IMR-90 (cell line): ENCODE measurements at regions not wholly inside any gene's neighbourhood (a gene's known extent, or its start where the extent isn't known, plus 50 kb on each side); places are given as distances from the start of the nearest gene placed in this dataset.

Experiments
- ATAC-seq: fragments of 200-7000 bp; cut with Tn5 transposase; 2 replicates; pipeline ENCODE4 v1.9.1; 2020; ENCODE audit warnings: low read depth, mild to moderate bottlenecking, moderate library complexity
- BruUV-seq: library from RNA; stranded (reverse); fragments of 400-500 nt; replicated peaks from 2 replicates; lab custom pipeline; 2021; lab: Mats Ljungman, UMichigan
- CTCF ChIA-PET: fragments of 300-600 bp; formaldehyde crosslinking; extraction: SDS; loops from one replicate; lab custom pipeline; 2021; ENCODE audit warnings: antibody characterized with exemption; lab: Yijun Ruan, JAX
- POLR2A ChIA-PET: fragments of 300-600 bp; sonication (Branson Sonifier 250); formaldehyde crosslinking; loops from one replicate; lab custom pipeline; 2022; ENCODE audit warnings: antibody characterized with exemption; ENCODE audit not compliant: unreplicated experiment; lab: Charles Lee
- DNase-seq: peaks from one replicate; pipeline ENCODE4 v3.0.0; 2013
- H2AFZ ChIP-seq: replicated peaks from 2 replicates; pipeline ENCODE3; 2013; ENCODE audit warnings: low read length, mild to moderate bottlenecking; ENCODE audit not compliant: poor library complexity
- H2AK5ac ChIP-seq: 2 replicates; pipeline ENCODE4 v1.6.1; 2013; ENCODE audit warnings: low read depth, low read length, inconsistent platforms
- H2AK9ac ChIP-seq: replicated peaks from 2 replicates; pipeline ENCODE3; 2013; ENCODE audit warnings: mild to moderate bottlenecking, low read depth, low read length, moderate library complexity; ENCODE audit not compliant: poor library complexity
- H2BK120ac ChIP-seq: 2 replicates; pipeline ENCODE4 v1.6.1; 2013; ENCODE audit warnings: low read depth, low read length, inconsistent platforms
- H2BK15ac ChIP-seq: 3 replicates; pipeline ENCODE4 v1.6.1; 2013; ENCODE audit warnings: low read depth, low read length, inconsistent platforms
- H2BK20ac ChIP-seq: 2 replicates; pipeline ENCODE4 v1.6.1; 2013; ENCODE audit warnings: low read depth, mild to moderate bottlenecking, inconsistent platforms, low read length, moderate library complexity
- H2BK5ac ChIP-seq: 2 replicates; pipeline ENCODE4 v1.6.1; 2013; ENCODE audit warnings: mild to moderate bottlenecking, low read depth, low read length, inconsistent platforms; ENCODE audit not compliant: poor library complexity, severe bottlenecking
- H3K14ac ChIP-seq: replicated peaks from 2 replicates; pipeline ENCODE4 v1.6.1; 2013; ENCODE audit warnings: low read depth, low read length, inconsistent platforms
- H3K18ac ChIP-seq: 2 replicates; pipeline ENCODE4 v1.6.1; 2013; ENCODE audit warnings: low read depth, low read length, control low read depth
- H3K23ac ChIP-seq: 2 replicates; pipeline ENCODE4 v1.6.1; 2013; ENCODE audit warnings: low read depth, low read length, inconsistent platforms
- H3K27ac ChIP-seq: 2 replicates; pipeline ENCODE4 v1.5.1; 2013; ENCODE audit warnings: mild to moderate bottlenecking, control low read depth, low read length; ENCODE audit not compliant: insufficient read depth
- H3K27me3 ChIP-seq: 2 replicates; pipeline ENCODE4 v1.6.1; 2013; ENCODE audit warnings: low read length; ENCODE audit not compliant: control insufficient read depth, insufficient read depth
- H3K36me3 ChIP-seq: 2 replicates; pipeline ENCODE4 v1.6.1; 2013; ENCODE audit warnings: low read length, mixed read lengths; ENCODE audit not compliant: control insufficient read depth, insufficient read depth
- H3K4ac ChIP-seq: 2 replicates; pipeline ENCODE4 v1.6.1; 2013; ENCODE audit warnings: low read depth, low read length, inconsistent platforms
- H3K4me1 ChIP-seq: 2 replicates; pipeline ENCODE4 v1.6.1; 2013; ENCODE audit warnings: low read length, mixed read lengths; ENCODE audit not compliant: control insufficient read depth, insufficient read depth
- H3K4me2 ChIP-seq: 2 replicates; pipeline ENCODE4 v1.6.1; 2013; ENCODE audit warnings: low read depth, mild to moderate bottlenecking, control low read depth, low read length, moderate library complexity
- H3K4me3 ChIP-seq: 2 replicates; pipeline ENCODE4 v1.5.1; 2013; ENCODE audit warnings: low read depth, mild to moderate bottlenecking, control low read depth, low read length, moderate library complexity; ENCODE audit not compliant: insufficient read depth
- H3K56ac ChIP-seq: 2 replicates; pipeline ENCODE4 v1.6.1; 2013; ENCODE audit warnings: low read length, inconsistent platforms; ENCODE audit not compliant: insufficient read depth; ENCODE audit errors: extremely low read depth
- H3K79me1 ChIP-seq, 2 experiments: 2 replicates each; pipeline ENCODE4 v1.6.1; 2013; ENCODE audit warnings: low read length in 2 of 2, inconsistent platforms in 1 of 2, low read depth in 1 of 2
- H3K9ac ChIP-seq: 2 replicates; pipeline ENCODE4 v1.6.1; 2013; ENCODE audit warnings: low read depth, low read length, control low read depth
- H3K9me1 ChIP-seq: 2 replicates; pipeline ENCODE4 v1.6.1; 2013; ENCODE audit warnings: low read length, inconsistent platforms; ENCODE audit not compliant: insufficient read depth
- H3K9me3 ChIP-seq: 2 replicates; pipeline ENCODE4 v1.6.1; 2013; ENCODE audit warnings: low read length; ENCODE audit not compliant: control insufficient read depth, insufficient read depth
- H4K20me1 ChIP-seq: 2 replicates; pipeline ENCODE4 v1.6.1; 2013; ENCODE audit warnings: low read length, inconsistent platforms; ENCODE audit not compliant: insufficient read depth
- H4K5ac ChIP-seq: 2 replicates; pipeline ENCODE4 v1.6.1; 2013; ENCODE audit warnings: mild to moderate bottlenecking, low read depth, low read length, control low read depth
- H4K8ac ChIP-seq, 2 experiments: 2 replicates each; pipeline ENCODE4 v1.6.1; 2013; ENCODE audit warnings: low read depth in 2 of 2, low read length in 2 of 2, control low read depth in 1 of 2, inconsistent platforms in 1 of 2
- H4K91ac ChIP-seq: 2 replicates; pipeline ENCODE4 v1.6.1; 2013; ENCODE audit warnings: low read depth, low read length, inconsistent platforms; ENCODE audit not compliant: insufficient read depth
- BHLHE40 ChIP-seq: fragments of 150-350 bp; IDR thresholded peaks from 2 replicates; pipeline ENCODE4 v1.6.1; 2016; ENCODE audit warnings: mild to moderate bottlenecking, low read depth, low read length
- CEBPB ChIP-seq: IDR thresholded peaks from 2 replicates; pipeline ENCODE4 v1.6.1; 2012; ENCODE audit warnings: low read depth, low read length, improper control_type of control experiment
- CHD1 ChIP-seq: IDR thresholded peaks from 2 replicates; pipeline ENCODE4 v1.6.1; 2012; ENCODE audit warnings: low read depth, low read length, improper control_type of control experiment
- CTCF ChIP-seq: conservative IDR thresholded peaks from 2 replicates; pipeline ENCODE4 v1.5.1; 2012; ENCODE audit warnings: mild to moderate bottlenecking, low read depth, low read length, improper control_type of control experiment
- FOS ChIP-seq: fragments of 150-350 bp; IDR thresholded peaks from 2 replicates; pipeline ENCODE4 v1.6.1; 2016; ENCODE audit warnings: low read depth, low read length
- MAFK ChIP-seq: IDR thresholded peaks from 2 replicates; pipeline ENCODE4 v1.6.1; 2012; ENCODE audit warnings: low read depth, low read length, improper control_type of control experiment
- MAZ ChIP-seq: IDR thresholded peaks from 2 replicates; pipeline ENCODE4 v1.6.1; 2012; ENCODE audit warnings: low read depth, mild to moderate bottlenecking, low read length, improper control_type of control experiment, moderate library complexity, borderline replicate concordance
- MXI1 ChIP-seq: IDR thresholded peaks from 2 replicates; pipeline ENCODE4 v1.6.1; 2012; ENCODE audit warnings: low read depth, mild to moderate bottlenecking, low read length, moderate library complexity, borderline replicate concordance
- NFE2L2 ChIP-seq: fragments of 150-350 bp; IDR thresholded peaks from 2 replicates; pipeline ENCODE4 v1.6.1; 2016; ENCODE audit warnings: low read depth, mild to moderate bottlenecking, low read length
- POLR2A ChIP-seq: IDR thresholded peaks from 2 replicates; pipeline ENCODE4 v1.6.1; 2012; ENCODE audit warnings: mild to moderate bottlenecking, low read depth, low read length
- RCOR1 ChIP-seq: IDR thresholded peaks from 2 replicates; pipeline ENCODE4 v1.6.1; 2012; ENCODE audit warnings: mild to moderate bottlenecking, low read length, improper control_type of control experiment; ENCODE audit not compliant: insufficient replicate concordance
- RFX5 ChIP-seq: IDR thresholded peaks from 2 replicates; pipeline ENCODE4 v1.8.0; 2012; ENCODE audit warnings: low read depth, mild to moderate bottlenecking, low read length, moderate library complexity
- SMC3 ChIP-seq: fragments of 150-350 bp; IDR thresholded peaks from 2 replicates; pipeline ENCODE4 v1.6.1; 2016; ENCODE audit warnings: low read depth, mild to moderate bottlenecking, antibody characterized with exemption, low read length, moderate library complexity
- WGBS, 2 experiments: methylation state at CpG; one replicate each; pipeline versions ENCODE4 v1.1.5 to v1.1.7; 2013; ENCODE audit warnings: missing lambda C conversion rate in 2 of 2; ENCODE audit not compliant: insufficient read length in 1 of 2; ENCODE audit errors: extremely low coverage in 2 of 2; 5-methylcytosine and 5-hydroxymethylcytosine counted together
- dilution Hi-C: fragments of 300-500 bp; cut with HindIII; formaldehyde crosslinking; loops from one replicate; pipeline ENCODE4 v1.14.3; 2018; ENCODE audit warnings: low sequenced_read_pairs; ENCODE audit not compliant: unreplicated experiment
- in situ Hi-C: fragments of 300-500 bp; cut with MboI; formaldehyde crosslinking; loops from 3 replicates; pipeline ENCODE4 v1.14.3; 2019; ENCODE audit warnings: low sequenced_read_pairs, inconsistent platforms, mixed read lengths
- intact Hi-C: fragments of 100-400 bp; cut with micrococcal nuclease; formaldehyde crosslinking; loops from 2 replicates; pipeline ENCODE4 v1.10.0; 2022
- TF ChIP-seq, protein P1 (sequence below): fragments of 150-350 bp; IDR thresholded peaks from 2 replicates; pipeline ENCODE4 v1.6.1; 2016; ENCODE audit warnings: low read depth, mild to moderate bottlenecking, low read length, moderate library complexity, borderline replicate concordance
- TF ChIP-seq, protein P2 (sequence below): fragments of 150-350 bp; IDR thresholded peaks from 2 replicates; pipeline ENCODE4 v1.6.1; 2017; ENCODE audit warnings: mild to moderate bottlenecking, antibody characterized with exemption, low read length, low read depth

DNA sequence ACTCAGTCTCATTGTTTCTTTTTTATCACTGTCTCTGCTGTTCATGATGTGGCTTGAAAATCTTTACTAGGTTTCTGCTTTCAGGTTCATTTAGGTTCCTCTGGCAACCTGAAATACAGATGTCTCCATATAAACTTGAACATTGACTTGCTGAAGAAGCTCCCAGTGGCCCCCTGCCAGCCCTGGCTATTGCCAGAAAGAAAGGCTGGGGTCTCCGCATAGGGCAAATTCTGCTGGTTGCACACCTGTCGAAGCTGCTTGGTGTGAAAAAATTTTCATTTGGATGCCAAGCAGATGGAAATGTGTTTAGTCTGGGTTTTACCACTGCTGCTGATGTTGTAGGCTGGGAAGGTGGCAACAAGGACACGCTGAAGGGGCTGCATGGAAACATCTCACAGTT is 826.7 kb upstream of the GHITM start:
- ChIA-PET POLR2A (no interaction called here), CTCF (no interaction called here)
- no peak overlapping the region for H2BK15ac ChIP-seq
- no peak overlapping the region for H3K4ac ChIP-seq
- 47% methylated on average over 3 of the region's 3 CpGs; no CpG with 5 or more reads in 1 of the 2 experiments for WGBS, 2 experiments
- in situ Hi-C loops = no loop called here
- H3K9me3 ChIP-seq = peaks cover 19% of the 10 kb centered on the region
- no peak for TF ChIP-seq MAFK
- TF ChIP-seq MAZ = no peak
- no peak for TF ChIP-seq SMC3
- TF ChIP-seq NFE2L2 = no peak
- TF ChIP-seq, protein P1, sequence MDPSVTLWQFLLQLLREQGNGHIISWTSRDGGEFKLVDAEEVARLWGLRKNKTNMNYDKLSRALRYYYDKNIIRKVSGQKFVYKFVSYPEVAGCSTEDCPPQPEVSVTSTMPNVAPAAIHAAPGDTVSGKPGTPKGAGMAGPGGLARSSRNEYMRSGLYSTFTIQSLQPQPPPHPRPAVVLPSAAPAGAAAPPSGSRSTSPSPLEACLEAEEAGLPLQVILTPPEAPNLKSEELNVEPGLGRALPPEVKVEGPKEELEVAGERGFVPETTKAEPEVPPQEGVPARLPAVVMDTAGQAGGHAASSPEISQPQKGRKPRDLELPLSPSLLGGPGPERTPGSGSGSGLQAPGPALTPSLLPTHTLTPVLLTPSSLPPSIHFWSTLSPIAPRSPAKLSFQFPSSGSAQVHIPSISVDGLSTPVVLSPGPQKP = no peak
- no peak for TF ChIP-seq BHLHE40
- TF ChIP-seq RFX5 = no peak
- no peak for TF ChIP-seq MXI1
- TF ChIP-seq CHD1 = no peak
- TF ChIP-seq FOS = no peak
- no peak for TF ChIP-seq CTCF
- TF ChIP-seq RCOR1 = no peak
- no peak for TF ChIP-seq POLR2A
- TF ChIP-seq, protein P2, sequence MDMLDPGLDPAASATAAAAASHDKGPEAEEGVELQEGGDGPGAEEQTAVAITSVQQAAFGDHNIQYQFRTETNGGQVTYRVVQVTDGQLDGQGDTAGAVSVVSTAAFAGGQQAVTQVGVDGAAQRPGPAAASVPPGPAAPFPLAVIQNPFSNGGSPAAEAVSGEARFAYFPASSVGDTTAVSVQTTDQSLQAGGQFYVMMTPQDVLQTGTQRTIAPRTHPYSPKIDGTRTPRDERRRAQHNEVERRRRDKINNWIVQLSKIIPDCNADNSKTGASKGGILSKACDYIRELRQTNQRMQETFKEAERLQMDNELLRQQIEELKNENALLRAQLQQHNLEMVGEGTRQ = no peak
- no peak for TF ChIP-seq CEBPB
- H3K18ac ChIP-seq = no peak overlapping the region
- no peak overlapping the region for H3K23ac ChIP-seq
- dilution Hi-C loops = no loop called here
- no peak overlapping the region for H4K91ac ChIP-seq
- no peaks in the 10 kb centered on the region for H3K27me3 ChIP-seq
- H3K4me2 ChIP-seq = no peak overlapping the region
- H3K27ac ChIP-seq = no peak overlapping the region
- no peak overlapping the region for H4K5ac ChIP-seq
- no peak overlapping the region for H4K8ac ChIP-seq
- H3K14ac ChIP-seq = no peak overlapping the region
- H3K9ac ChIP-seq = no peak overlapping the region
- H3K56ac ChIP-seq = no peak overlapping the region
- H2AK9ac ChIP-seq = no peak overlapping the region
- H2BK120ac ChIP-seq = no peak overlapping the region
- H2AK5ac ChIP-seq = no peak overlapping the region
- ATAC-seq (no peak), DNase-seq (no peak)
- BruUV-seq = no TSS peak
- no peaks in the 10 kb centered on the region for H3K4me1 ChIP-seq
- H3K79me1 ChIP-seq = no peaks in the 10 kb centered on the region
- intact Hi-C loops = no loop called here
- no peaks in the 10 kb centered on the region for H4K20me1 ChIP-seq
- no peak overlapping the region for H3K4me3 ChIP-seq
- H2BK20ac ChIP-seq = no peak overlapping the region
- H2BK5ac ChIP-seq = no peak overlapping the region
- no peaks in the 10 kb centered on the region for H3K36me3 ChIP-seq
- H3K9me1 ChIP-seq = no peaks in the 10 kb centered on the region
- no peak overlapping the region for H2AFZ ChIP-seq
